CD14-positive monocyte (primary cell): ENCODE measurements at regions not wholly inside any gene's neighbourhood (a gene's known extent, or its start where the extent isn't known, plus 50 kb on each side); places are given as distances from the start of the nearest gene placed in this dataset.

Experiments used
- DNase-seq, 3 donors: peaks; one replicate each; pipeline ENCODE4 v3.0.0-alpha.2; 2011 to 2022
- H2AFZ ChIP-seq: 2 replicates; pipeline ENCODE4 v1.6.0; 2012; ENCODE audit warnings: mild to moderate bottlenecking, low read depth, low read length, inconsistent platforms; ENCODE audit not compliant: insufficient read depth, poor library complexity, severe bottlenecking
- H3K27ac ChIP-seq, 2 donors: 1 replicate in 1 of 2; 2 replicates in 1 of 2; pipeline ENCODE4 v1.5.1; 2012 to 2013; ENCODE audit warnings: low read length in 2 of 2, control low read depth in 1 of 2, inconsistent platforms in 1 of 2, low read depth in 1 of 2, mild to moderate bottlenecking in 1 of 2
- H3K27me3 ChIP-seq, 2 donors: one replicate each; pipeline versions ENCODE4 v1.6.0 to v1.6.1; 2011 to 2013; ENCODE audit warnings: low read length in 2 of 2; ENCODE audit not compliant: control insufficient read depth in 2 of 2, insufficient read depth in 2 of 2
- H3K36me3 ChIP-seq, 2 donors: replicated peaks in 1 of 2; 1 replicate in 1 of 2; 2 replicates in 1 of 2; pipeline versions ENCODE4 v1.5.1 to v1.6.1; 2012 to 2013; ENCODE audit warnings: low read length in 2 of 2, control low read depth in 1 of 2, inconsistent platforms in 1 of 2, mild to moderate bottlenecking in 1 of 2; ENCODE audit not compliant: insufficient read depth in 2 of 2, control insufficient read depth in 1 of 2
- H3K4me1 ChIP-seq, 2 donors: 1 replicate in 1 of 2; 2 replicates in 1 of 2; pipeline versions ENCODE4 v1.5.1 to v1.6.1; 2012 to 2013; ENCODE audit warnings: low read length in 2 of 2, control low read depth in 1 of 2, inconsistent platforms in 1 of 2, mild to moderate bottlenecking in 1 of 2, moderate library complexity in 1 of 2; ENCODE audit not compliant: insufficient read depth in 2 of 2, control insufficient read depth in 1 of 2
- H3K4me2 ChIP-seq: replicated peaks from 2 replicates; pipeline ENCODE3; 2012; ENCODE audit warnings: low read length, moderate library complexity, mild to moderate bottlenecking; ENCODE audit not compliant: poor library complexity, severe bottlenecking; ENCODE audit errors: extremely low read depth
- H3K4me3 ChIP-seq, 3 experiments: fragments of 200-600 bp in 1 of 3; sonication (generic) in 1 of 3; replicated peaks in 1 of 3; 1 replicate in 2 of 3; 2 replicates in 1 of 3; pipeline ENCODE4 v1.5.1; 2011 to 2013; ENCODE audit warnings: low read length in 3 of 3, mild to moderate bottlenecking in 3 of 3, control low read depth in 2 of 3, low read depth in 2 of 3, inconsistent platforms in 1 of 3, moderate library complexity in 1 of 3
- H3K79me2 ChIP-seq: 2 replicates; pipeline ENCODE4 v1.6.0; 2012; ENCODE audit warnings: mild to moderate bottlenecking, control low read depth, inconsistent platforms, low read length, moderate library complexity; ENCODE audit not compliant: insufficient read depth
- H3K9ac ChIP-seq: 2 replicates; pipeline ENCODE4 v1.6.0; 2017; ENCODE audit warnings: low read length, mild to moderate bottlenecking; ENCODE audit not compliant: insufficient read depth, poor library complexity, severe bottlenecking
- H3K9me3 ChIP-seq, 2 donors: replicated peaks in 1 of 2; 1 replicate in 1 of 2; 2 replicates in 1 of 2; pipeline versions ENCODE4 v1.5.1 to v1.6.1; 2012 to 2013; ENCODE audit warnings: low read length in 2 of 2, control low read depth in 1 of 2; ENCODE audit not compliant: control insufficient read depth in 1 of 2, insufficient read depth in 1 of 2
- H4K20me1 ChIP-seq: 2 replicates; pipeline ENCODE4 v1.6.0; 2012; ENCODE audit warnings: mild to moderate bottlenecking, low read length, control low read depth, moderate library complexity; ENCODE audit not compliant: insufficient read depth
- H3K27ac Mint-ChIP-seq, 7 donors: one replicate each; pipeline ENCODE4 v1.8.0; 2020; ENCODE audit warnings: mild to moderate bottlenecking in 7 of 7, mixed read lengths in 7 of 7, moderate library complexity in 6 of 7, inconsistent platforms in 2 of 7
- H3K27me3 Mint-ChIP-seq, 3 donors: one replicate each; pipeline ENCODE4 v1.8.0; 2021 to 2022; ENCODE audit warnings: low read depth in 3 of 3, mild to moderate bottlenecking in 3 of 3, mixed read lengths in 3 of 3, moderate library complexity in 3 of 3, inconsistent platforms in 1 of 3
- H3K36me3 Mint-ChIP-seq, 2 donors: one replicate each; pipeline ENCODE4 v1.8.0; 2020; ENCODE audit warnings: mixed read lengths in 2 of 2, inconsistent platforms in 1 of 2, mild to moderate bottlenecking in 1 of 2
- H3K4me1 Mint-ChIP-seq: one replicate; pipeline ENCODE4 v1.8.0; 2020; ENCODE audit warnings: mild to moderate bottlenecking, mixed read lengths
- H3K4me3 Mint-ChIP-seq, 2 donors: one replicate each; pipeline ENCODE4 v1.8.0; 2020; ENCODE audit warnings: mild to moderate bottlenecking in 2 of 2, mixed read lengths in 2 of 2, moderate library complexity in 1 of 2
- H3K9me3 Mint-ChIP-seq, 7 donors: one replicate each; pipeline ENCODE4 v1.8.0; 2020 to 2022; ENCODE audit warnings: mixed read lengths in 7 of 7, mild to moderate bottlenecking in 6 of 7, moderate library complexity in 6 of 7, inconsistent platforms in 2 of 7
- CTCF ChIP-seq: fragments of 200-600 bp; IDR thresholded peaks from one replicate; pipeline ENCODE4 v1.8.0; 2022; ENCODE audit warnings: antibody characterized with exemption, mild to moderate bottlenecking
- WGBS: methylation state at CpG from one replicate; pipeline ENCODE4 v1.1.5; 2013; ENCODE audit warnings: missing lambda C conversion rate; ENCODE audit not compliant: insufficient coverage; 5-methylcytosine and 5-hydroxymethylcytosine counted together
- intact Hi-C, 2 donors: fragments of 100-400 bp; cut with micrococcal nuclease; formaldehyde crosslinking; loops; one replicate each; pipeline versions ENCODE4 v1.15.0 to v1.15.1; 2023

GRCh38 chr11:29616611-29617010 lies 400.2 kb downstream of the KCNA4 start:
- intact Hi-C loops: no loop called here
- Histone ChIP-seq H3K36me3 (no peaks in the 10 kb centered on the region), H3K4me1 (no peaks in the 10 kb centered on the region), H3K27me3 (no peaks in the 10 kb centered on the region), H3K27ac (no peak overlapping the region), H3K4me2 (no peak overlapping the region), H3K9me3 (no peaks in the 10 kb centered on the region), H2AFZ (no peak overlapping the region), H3K9ac (no peak overlapping the region), H4K20me1 (no peaks in the 10 kb centered on the region), H3K79me2 (no peaks in the 10 kb centered on the region), H3K4me3 (no peak overlapping the region)
- H3K4me1 Mint-ChIP-seq: no peaks in the 10 kb centered on the region
- DNase-seq: no peak
- H3K27me3 Mint-ChIP-seq: peaks cover 0 to 1% (median 0%) of the 10 kb centered on the region in 3 donors
- no peak overlapping the region for H3K4me3 Mint-ChIP-seq
- TF ChIP-seq CTCF: no peak
- H3K9me3 Mint-ChIP-seq: peaks cover 0 to 6% (median 0%) of the 10 kb centered on the region in 7 donors
- H3K36me3 Mint-ChIP-seq: no peaks in the 10 kb centered on the region
- no peak overlapping the region for H3K27ac Mint-ChIP-seq

- 83% methylated on average over 1 of the region's 2 CpGs for WGBS
- Histone ChIP-seq H3K36me3 (no peaks in the 10 kb centered on the region), H3K4me2 (no peak overlapping the region), H3K9ac (no peak overlapping the region), H3K4me1 (no peaks in the 10 kb centered on the region), H3K4me3 (no peak overlapping the region), H3K27ac (no peak overlapping the region), H4K20me1 (no peaks in the 10 kb centered on the region), H3K9me3 (no peaks in the 10 kb centered on the region), H3K27me3 (no peaks in the 10 kb centered on the region), H2AFZ (no peak overlapping the region), H3K79me2 (no peaks in the 10 kb centered on the region)
- no peak overlapping the region for H3K4me3 Mint-ChIP-seq
- no peak for DNase-seq
- no peak overlapping the region for H3K27ac Mint-ChIP-seq
- H3K36me3 Mint-ChIP-seq: no peaks in the 10 kb centered on the region
- H3K27me3 Mint-ChIP-seq: peaks cover 0 to 1% (median 0%) of the 10 kb centered on the region in 3 donors
- TF ChIP-seq CTCF: no peak
- H3K4me1 Mint-ChIP-seq: no peaks in the 10 kb centered on the region
- intact Hi-C loops: no loop called here
- H3K9me3 Mint-ChIP-seq: peaks cover 0 to 7% (median under 1%) of the 10 kb centered on the region in 7 donors
Observed at GRCh38 chr11:29612423-29612822, 404.4 kb downstream of the KCNA4 start.
